Tibial nerve (tissue), 4 donors: ENCODE measurements at regions not wholly inside any gene's neighbourhood (a gene's known extent, or its start where the extent isn't known, plus 50 kb on each side); places are given as distances from the start of the nearest gene placed in this dataset.

Experiments used
- DNase-seq, 2 donors: peaks; one replicate each; pipeline ENCODE4 v3.0.0-alpha.2; 2019; ENCODE audit warnings: low spot score in 2 of 2
- H3K27ac ChIP-seq, 4 donors: fragments of 200-600 bp; sonication (generic) in 3 of 4; one replicate each; pipeline ENCODE4 v1.5.1; 2017 to 2019; ENCODE audit warnings: mild to moderate bottlenecking in 1 of 4
- H3K27me3 ChIP-seq, 2 donors: fragments of 200-600 bp; sonication (generic) in 1 of 2; one replicate each; pipeline versions ENCODE4 v1.5.1 to v1.6.0; 2017 to 2019
- H3K36me3 ChIP-seq, 3 donors: fragments of 200-600 bp; sonication (generic); one replicate each; pipeline ENCODE4 v1.5.1; 2018 to 2019
- H3K4me1 ChIP-seq, 4 donors: fragments of 200-600 bp; sonication (generic) in 3 of 4; one replicate each; pipeline ENCODE4 v1.5.1; 2017 to 2019
- H3K4me3 ChIP-seq, 4 donors: fragments of 200-600 bp; sonication (generic) in 3 of 4; one replicate each; pipeline ENCODE4 v1.5.1; 2017 to 2019; ENCODE audit warnings: mild to moderate bottlenecking in 1 of 4, moderate library complexity in 1 of 4
- H3K9me3 ChIP-seq, 4 donors: fragments of 200-600 bp; sonication (generic) in 3 of 4; one replicate each; pipeline ENCODE4 v1.5.1; 2017 to 2019
- CTCF ChIP-seq, 5 experiments: fragments of 200-600 bp in 3 of 5; fragments of 450-650 bp in 2 of 5; sonication (generic) in 3 of 5; IDR thresholded peaks; one replicate each; pipeline ENCODE4 v1.5.1; 2016 to 2019; ENCODE audit warnings: antibody characterized with exemption in 5 of 5, mild to moderate bottlenecking in 3 of 5, moderate library complexity in 2 of 5
- EP300 ChIP-seq, 2 donors: sonication (generic); formaldehyde crosslinking; IDR thresholded peaks; one replicate each; pipeline ENCODE4 v1.6.1; 2017; ENCODE audit warnings: antibody characterized with exemption in 2 of 2, mild to moderate bottlenecking in 1 of 2
- POLR2A ChIP-seq, 2 donors: fragments of 450-650 bp; IDR thresholded peaks; one replicate each; pipeline ENCODE4 v1.6.1; 2017; ENCODE audit warnings: antibody characterized with exemption in 2 of 2, mild to moderate bottlenecking in 2 of 2, moderate library complexity in 2 of 2
- WGBS, 2 donors: methylation state at CpG; one replicate each; pipeline ENCODE4 v1.1.5; 2018; 5-methylcytosine and 5-hydroxymethylcytosine counted together

GRCh38 chr15:79522656-79523055 is 90.5 kb downstream of the MINAR1 start:
- Histone ChIP-seq H3K9me3 (no peaks in the 10 kb centered on the region), H3K36me3 (no peaks in the 10 kb centered on the region), H3K27ac (no peak overlapping the region), H3K4me1 (no peaks in the 10 kb centered on the region), H3K27me3 (no peaks in the 10 kb centered on the region), H3K4me3 (no peak overlapping the region)
- TF ChIP-seq EP300 (IDR thresholded peaks at IDR 0.05) (no peak), POLR2A (IDR thresholded peaks at IDR 0.05) (no peak)
- DNase-seq, result no peak
- 83 to 85% methylated on average over 2 of the region's 2 CpGs for WGBS, 2 donors

GRCh38 chr15:79523266-79523665 is 91.1 kb downstream of the MINAR1 start:
- H3K9me3 ChIP-seq, result no peaks in the 10 kb centered on the region
- H3K27ac ChIP-seq, result no peak overlapping the region
- H3K27me3 ChIP-seq, result no peaks in the 10 kb centered on the region
- H3K36me3 ChIP-seq, result no peaks in the 10 kb centered on the region
- no peak overlapping the region for H3K4me3 ChIP-seq
- WGBS, 2 donors, result 56 to 59% methylated on average over 3 of the region's 3 CpGs
- no peak for DNase-seq
- TF ChIP-seq POLR2A (IDR thresholded peaks at IDR 0.05) (no peak), CTCF (IDR thresholded peaks at IDR 0.05) (no peak), EP300 (IDR thresholded peaks at IDR 0.05) (no peak)
- H3K4me1 ChIP-seq, result no peaks in the 10 kb centered on the region

- no peaks in the 10 kb centered on the region for H3K4me1 ChIP-seq
- 65 to 81% methylated on average over 3 of the region's 3 CpGs for WGBS, 2 donors
- TF ChIP-seq CTCF (IDR thresholded peaks at IDR 0.05) (no peak), EP300 (IDR thresholded peaks at IDR 0.05) (no peak), POLR2A (IDR thresholded peaks at IDR 0.05) (no peak)
Measured at GRCh38 chr15:79524531-79524930, 92.4 kb downstream of the MINAR1 start.

GRCh38 chr15:79526376-79526775 is 94.2 kb downstream of the MINAR1 start:
- no peaks in the 10 kb centered on the region for H3K27me3 ChIP-seq
- no peak overlapping the region for H3K27ac ChIP-seq
- WGBS, 2 donors, result 44% methylated on average over 3 of the region's 3 CpGs
- no peaks in the 10 kb centered on the region for H3K9me3 ChIP-seq
- no peaks in the 10 kb centered on the region for H3K4me1 ChIP-seq
- H3K4me3 ChIP-seq, result no peak overlapping the region
- TF ChIP-seq POLR2A (IDR thresholded peaks at IDR 0.05) (no peak), CTCF (IDR thresholded peaks at IDR 0.05) (no peak), EP300 (IDR thresholded peaks at IDR 0.05) (no peak)
- no peak for DNase-seq
- no peaks in the 10 kb centered on the region for H3K36me3 ChIP-seq

More at GRCh38 chr15:79524531-79524930, 92.4 kb downstream of the MINAR1 start:
- DNase-seq, result no peak
- Histone ChIP-seq H3K27ac (no peak overlapping the region), H3K4me3 (no peak overlapping the region), H3K36me3 (no peaks in the 10 kb centered on the region), H3K27me3 (no peaks in the 10 kb centered on the region), H3K9me3 (no peaks in the 10 kb centered on the region)

GRCh38 chr15:79527821-79528220 is 95.7 kb downstream of the MINAR1 start:
- WGBS, 2 donors, result 42 to 57% methylated on average over 1 of the region's 1 CpG

More at GRCh38 chr15:79527821-79528220, 95.7 kb downstream of the MINAR1 start:
- no peak overlapping the region for H3K27ac ChIP-seq
- H3K4me1 ChIP-seq, result no peaks in the 10 kb centered on the region
- H3K36me3 ChIP-seq, result no peaks in the 10 kb centered on the region
- no peak for DNase-seq
- H3K27me3 ChIP-seq, result no peaks in the 10 kb centered on the region
- no peak for TF ChIP-seq CTCF (IDR thresholded peaks at IDR 0.05)
- TF ChIP-seq EP300 (IDR thresholded peaks at IDR 0.05), result no peak
- no peak for TF ChIP-seq POLR2A (IDR thresholded peaks at IDR 0.05)
- H3K9me3 ChIP-seq, result peaks cover 0 to 2% (median 0%) of the 10 kb centered on the region in 4 donors
- no peak overlapping the region for H3K4me3 ChIP-seq
